Sigmoid colon (tissue), 4 donors: ENCODE measurements at regions not wholly inside any gene's neighbourhood (a gene's known extent, or its start where the extent isn't known, plus 50 kb on each side); places are given as distances from the start of the nearest gene placed in this dataset.

Experiments
- EP300 ChIP-seq, 4 donors: sonication (generic); formaldehyde crosslinking; IDR thresholded peaks; one replicate each; pipeline ENCODE4 v1.6.1; 2017; ENCODE audit warnings: antibody characterized with exemption in 4 of 4
- POLR2A ChIP-seq, 2 donors: fragments of 450-650 bp; IDR thresholded peaks; one replicate each; pipeline ENCODE4 v1.6.1; 2016; ENCODE audit warnings: antibody characterized with exemption in 2 of 2, mild to moderate bottlenecking in 2 of 2, moderate library complexity in 2 of 2
- POLR2AphosphoS5 ChIP-seq, 4 donors: sonication (generic); formaldehyde crosslinking; IDR thresholded peaks; one replicate each; pipeline ENCODE4 v1.6.1; 2017; ENCODE audit warnings: antibody characterized with exemption in 4 of 4
- TF ChIP-seq, protein P1 (sequence below), 4 experiments: fragments of 450-650 bp in 3 of 4; fragments of 200-600 bp in 1 of 4; IDR thresholded peaks; one replicate each; pipeline ENCODE4 v1.5.1; 2016 to 2019; ENCODE audit warnings: antibody characterized with exemption in 4 of 4, mild to moderate bottlenecking in 3 of 4, moderate library complexity in 2 of 4

DNA sequence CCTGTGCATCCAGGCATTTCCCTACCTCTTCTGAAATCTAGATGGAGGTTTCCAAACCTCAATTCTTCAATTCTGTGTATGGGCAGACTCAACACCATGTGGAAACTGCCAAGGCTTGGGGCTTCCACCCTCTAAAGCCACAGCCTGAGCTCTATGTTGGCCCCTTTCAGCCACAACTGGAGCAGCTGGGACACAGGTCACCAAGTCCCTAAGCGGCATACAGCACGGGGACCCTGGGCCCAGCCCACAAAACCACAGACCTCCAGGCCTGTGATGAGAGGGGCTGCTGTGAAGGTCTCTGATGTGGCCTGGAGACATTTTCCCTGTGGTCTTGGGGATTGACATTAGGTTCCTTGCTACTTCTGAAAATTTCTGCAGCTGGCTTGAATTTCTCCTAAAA lies 255.4 kb downstream of the TDRD15 start:
- TF ChIP-seq, protein P1, sequence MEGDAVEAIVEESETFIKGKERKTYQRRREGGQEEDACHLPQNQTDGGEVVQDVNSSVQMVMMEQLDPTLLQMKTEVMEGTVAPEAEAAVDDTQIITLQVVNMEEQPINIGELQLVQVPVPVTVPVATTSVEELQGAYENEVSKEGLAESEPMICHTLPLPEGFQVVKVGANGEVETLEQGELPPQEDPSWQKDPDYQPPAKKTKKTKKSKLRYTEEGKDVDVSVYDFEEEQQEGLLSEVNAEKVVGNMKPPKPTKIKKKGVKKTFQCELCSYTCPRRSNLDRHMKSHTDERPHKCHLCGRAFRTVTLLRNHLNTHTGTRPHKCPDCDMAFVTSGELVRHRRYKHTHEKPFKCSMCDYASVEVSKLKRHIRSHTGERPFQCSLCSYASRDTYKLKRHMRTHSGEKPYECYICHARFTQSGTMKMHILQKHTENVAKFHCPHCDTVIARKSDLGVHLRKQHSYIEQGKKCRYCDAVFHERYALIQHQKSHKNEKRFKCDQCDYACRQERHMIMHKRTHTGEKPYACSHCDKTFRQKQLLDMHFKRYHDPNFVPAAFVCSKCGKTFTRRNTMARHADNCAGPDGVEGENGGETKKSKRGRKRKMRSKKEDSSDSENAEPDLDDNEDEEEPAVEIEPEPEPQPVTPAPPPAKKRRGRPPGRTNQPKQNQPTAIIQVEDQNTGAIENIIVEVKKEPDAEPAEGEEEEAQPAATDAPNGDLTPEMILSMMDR (IDR thresholded peaks at IDR 0.05) = no peak
- TF ChIP-seq EP300 (IDR thresholded peaks at IDR 0.05) = no peak
- no peak for TF ChIP-seq POLR2AphosphoS5 (IDR thresholded peaks at IDR 0.05)
- TF ChIP-seq POLR2A (IDR thresholded peaks at IDR 0.05) = no peak
